ENCODE measurements at regions not wholly inside any gene's neighbourhood (a gene's known extent, or its start where the extent isn't known, plus 50 kb on each side); places are given as distances from the start of the nearest gene placed in this dataset.

- TF ChIP-seq POLR2A (IDR thresholded peaks at IDR 0.05), result no peak
- no peak for TF ChIP-seq CTCF (IDR thresholded peaks at IDR 0.05)
These were observed 203.8 kb upstream of the SFSWAP start for GRCh38 chr12:131507094-131507493.
